ENCODE measurements at regions not wholly inside any gene's neighbourhood (a gene's known extent, or its start where the extent isn't known, plus 50 kb on each side); places are given as distances from the start of the nearest gene placed in this dataset.

GRCh38 chr15:98541519-98541918 lies 106.8 kb upstream of the IGF1R start:
- no peaks in the 10 kb centered on the region for H3K36me3 Mint-ChIP-seq (ENCODE audit: low read depth)
- TF ChIP-seq CTCF (IDR thresholded peaks at IDR 0.05), result no peak
- DNase-seq, result no peak
- no peaks in the 10 kb centered on the region for H3K4me1 Mint-ChIP-seq (ENCODE audit: low read depth)
- peaks cover 54% of the 10 kb centered on the region for H3K27me3 Mint-ChIP-seq (ENCODE audit: insufficient read depth)
- no peak overlapping the region for H3K27ac Mint-ChIP-seq
- no peaks in the 10 kb centered on the region for H3K9me3 Mint-ChIP-seq
- no peak overlapping the region for H3K4me3 Mint-ChIP-seq

GRCh38 chr15:98543237-98543636 lies 105.1 kb upstream of the IGF1R start:
- H3K9me3 Mint-ChIP-seq, result no peaks in the 10 kb centered on the region
- TF ChIP-seq CTCF (IDR thresholded peaks at IDR 0.05), result no peak
- H3K27me3 Mint-ChIP-seq (ENCODE audit: insufficient read depth), result peaks cover 57% of the 10 kb centered on the region
- no peak overlapping the region for H3K27ac Mint-ChIP-seq
- H3K4me3 Mint-ChIP-seq, result no peak overlapping the region
- H3K36me3 Mint-ChIP-seq (ENCODE audit: low read depth), result no peaks in the 10 kb centered on the region
- no peak for DNase-seq
- peaks cover 6% of the 10 kb centered on the region for H3K4me1 Mint-ChIP-seq (ENCODE audit: low read depth)

- DNase-seq, result no peak
- H3K36me3 Mint-ChIP-seq (ENCODE audit: low read depth), result 0 out of 2 replicates have a peak, but pooled peaks cover 6% of the 10 kb centered on the region
- no peak overlapping the region for H3K27ac Mint-ChIP-seq
- H3K9me3 Mint-ChIP-seq, result peaks cover 8% of the 10 kb centered on the region; the same call in 1 of the 2 replicates
- H3K4me3 Mint-ChIP-seq, result no peak overlapping the region
- peaks cover 17% of the 10 kb centered on the region for H3K4me1 Mint-ChIP-seq (ENCODE audit: low read depth)
- TF ChIP-seq CTCF (IDR thresholded peaks at IDR 0.05), result no peak
- peaks cover 43% of the 10 kb centered on the region for H3K27me3 Mint-ChIP-seq (ENCODE audit: insufficient read depth)
Measured at GRCh38 chr15:98546329-98546728, 102.0 kb upstream of the IGF1R start.

GRCh38 chr15:98547275-98547674 lies 101.1 kb upstream of the IGF1R start:
- Mint-ChIP-seq H3K4me3 (peak overlapping the region; percentile 89; the same call in 1 of the 2 replicates), H3K27ac (no peak overlapping the region), H3K4me1 (ENCODE audit: low read depth) (peaks cover 17% of the 10 kb centered on the region), H3K36me3 (ENCODE audit: low read depth) (0 out of 2 replicates have a peak, but pooled peaks cover 6% of the 10 kb centered on the region), H3K9me3 (peaks cover 8% of the 10 kb centered on the region; the same call in 1 of the 2 replicates), H3K27me3 (ENCODE audit: insufficient read depth) (peaks cover 44% of the 10 kb centered on the region)
- TF ChIP-seq CTCF (IDR thresholded peaks at IDR 0.05), result no peak
- no peak for DNase-seq

- Mint-ChIP-seq H3K36me3 (ENCODE audit: low read depth) (0 out of 2 replicates have a peak, but pooled peaks cover 6% of the 10 kb centered on the region), H3K27ac (0 out of 2 replicates have a peak overlapping the region, but pooled peaks have one; percentile 40), H3K27me3 (ENCODE audit: insufficient read depth) (peaks cover 46% of the 10 kb centered on the region), H3K9me3 (peaks cover 8% of the 10 kb centered on the region; the same call in 1 of the 2 replicates), H3K4me3 (peak overlapping the region; percentile 89), H3K4me1 (ENCODE audit: low read depth) (peaks cover 17% of the 10 kb centered on the region)
- no peak for TF ChIP-seq CTCF (IDR thresholded peaks at IDR 0.05)
- no peak for DNase-seq
Measured at GRCh38 chr15:98547741-98548138, 100.6 kb upstream of the IGF1R start.

Measured in HFFc6 (cell line).